Endothelial cell of umbilical vein (primary cell): ENCODE measurements at regions not wholly inside any gene's neighbourhood (a gene's known extent, or its start where the extent isn't known, plus 50 kb on each side); places are given as distances from the start of the nearest gene placed in this dataset.

Experiments used
- BruUV-seq: library from RNA; stranded (reverse); fragments of 400-500 nt; replicated peaks from 2 replicates; lab custom pipeline; 2021; lab: Mats Ljungman, UMichigan
- CTCF ChIA-PET: fragments of 300-600, 350-600 bp; sonication (Branson Sonifier 250); formaldehyde crosslinking; loops from one replicate; lab custom pipeline; 2021; ENCODE audit warnings: antibody characterized with exemption, inconsistent platforms; lab: Charles Lee
- POLR2A ChIA-PET: fragments of 300-600, 350-600 bp; sonication (Branson Sonifier 250); formaldehyde crosslinking; loops from one replicate; lab custom pipeline; 2021; ENCODE audit warnings: antibody characterized with exemption, inconsistent platforms; lab: Charles Lee
- DNase-seq: peaks from one replicate; pipeline ENCODE4 v3.0.0-alpha.2; 2011; ENCODE audit warnings: low read depth, low spot score
- FAIRE-seq: peaks from 2 replicates; lab custom pipeline; 2011; peaks lifted over from hg19 to GRCh38; lab: Jason Lieb, UNC
- H2AFZ ChIP-seq: 2 replicates; pipeline ENCODE4 v1.6.0; 2012; ENCODE audit warnings: low read depth, low read length, control low read depth, inconsistent platforms
- H3K27ac ChIP-seq: 2 replicates; pipeline ENCODE4 v1.5.1; 2011; ENCODE audit warnings: low read depth, mild to moderate bottlenecking, control low read depth, low read length, moderate library complexity; ENCODE audit not compliant: insufficient read depth
- H3K27me3 ChIP-seq, 2 experiments: 2 replicates each; pipeline versions ENCODE4 v1.6.0 to v1.6.1; 2011; ENCODE audit warnings: low read length in 2 of 2, mixed read lengths in 1 of 2; ENCODE audit not compliant: control insufficient read depth in 2 of 2, insufficient read depth in 2 of 2
- H3K36me3 ChIP-seq, 2 experiments: 2 replicates in 1 of 2; 3 replicates in 1 of 2; pipeline ENCODE4 v1.5.1; 2011; ENCODE audit warnings: low read length in 2 of 2, mild to moderate bottlenecking in 1 of 2, moderate library complexity in 1 of 2; ENCODE audit not compliant: control insufficient read depth in 2 of 2, insufficient read depth in 2 of 2; ENCODE audit errors: extremely low read depth in 1 of 2
- H3K4me1 ChIP-seq: 3 replicates; pipeline ENCODE4 v1.5.1; 2011; ENCODE audit warnings: mild to moderate bottlenecking, low read length; ENCODE audit not compliant: control insufficient read depth, insufficient read depth; ENCODE audit errors: extremely low read depth
- H3K4me2 ChIP-seq: 2 replicates; pipeline ENCODE4 v1.6.1; 2011; ENCODE audit warnings: low read length, control low read depth, mixed read lengths; ENCODE audit not compliant: insufficient read depth
- H3K4me3 ChIP-seq, 3 experiments: fragments of 200-600 bp in 1 of 3; sonication (generic), shearing (Covaris generic) in 1 of 3; replicated peaks in 1 of 3; 2 replicates each; pipeline ENCODE4 v1.5.1; 2011 to 2016; ENCODE audit warnings: control low read depth in 3 of 3, low read length in 3 of 3, mild to moderate bottlenecking in 2 of 3, inconsistent platforms in 1 of 3, low read depth in 1 of 3, moderate library complexity in 1 of 3; ENCODE audit not compliant: insufficient read depth in 1 of 3
- H3K79me2 ChIP-seq: 2 replicates; pipeline ENCODE4 v1.6.0; 2012; ENCODE audit warnings: low read length, inconsistent platforms; ENCODE audit not compliant: control insufficient read depth, insufficient read depth
- H3K9ac ChIP-seq: replicated peaks from 2 replicates; pipeline ENCODE3; 2011; ENCODE audit warnings: low read length, control low read depth; ENCODE audit not compliant: insufficient read depth; ENCODE audit errors: extremely low read depth
- H3K9me1 ChIP-seq: replicated peaks from 3 replicates; pipeline ENCODE4 v1.6.0; 2011; ENCODE audit warnings: mild to moderate bottlenecking, low read length; ENCODE audit not compliant: control insufficient read depth, insufficient read depth; ENCODE audit errors: extremely low read depth
- H3K9me3 ChIP-seq: replicated peaks from 2 replicates; pipeline ENCODE4 v1.5.1; 2012; ENCODE audit warnings: low read length, inconsistent platforms; ENCODE audit not compliant: control insufficient read depth, insufficient read depth
- H4K20me1 ChIP-seq: replicated peaks from 2 replicates; pipeline ENCODE3; 2011; ENCODE audit warnings: mild to moderate bottlenecking, low read length; ENCODE audit not compliant: control insufficient read depth, insufficient read depth; ENCODE audit errors: extremely low read depth
- CTCF ChIP-seq, 2 donors: IDR thresholded peaks; 1 replicate in 1 of 2; 2 replicates in 1 of 2; pipeline ENCODE4 v1.5.1; 2011; ENCODE audit warnings: low read length in 2 of 2, mild to moderate bottlenecking in 2 of 2, moderate library complexity in 2 of 2, control low read depth in 1 of 2, inconsistent platforms in 1 of 2, low read depth in 1 of 2; ENCODE audit not compliant: insufficient read depth in 1 of 2; ENCODE audit errors: extremely low read depth in 1 of 2
- EZH2 ChIP-seq: IDR thresholded peaks from 2 replicates; pipeline ENCODE4 v1.6.1; 2012; ENCODE audit warnings: borderline replicate concordance, low read depth, mild to moderate bottlenecking, moderate library complexity, low read length, inconsistent platforms; ENCODE audit not compliant: severe bottlenecking
- FOS ChIP-seq: IDR thresholded peaks from 2 replicates; pipeline ENCODE4 v1.6.1; 2011; ENCODE audit warnings: mild to moderate bottlenecking, low read length, moderate library complexity, borderline replicate concordance; ENCODE audit not compliant: insufficient read depth
- GATA2 ChIP-seq: IDR thresholded peaks from 2 replicates; pipeline ENCODE4 v1.7.0; 2011; ENCODE audit warnings: low read depth, mild to moderate bottlenecking, moderate library complexity, mixed read lengths, low read length; ENCODE audit not compliant: insufficient read length, insufficient read depth
- JUN ChIP-seq: IDR thresholded peaks from 2 replicates; pipeline ENCODE4 v1.6.1; 2011; ENCODE audit warnings: borderline replicate concordance, low read depth; ENCODE audit not compliant: insufficient read length, insufficient read depth
- MAX ChIP-seq: IDR thresholded peaks from 2 replicates; pipeline ENCODE4 v1.6.1; 2011; ENCODE audit not compliant: insufficient read depth, insufficient read length
- MYC ChIP-seq: IDR thresholded peaks from one replicate; pipeline ENCODE4 v1.6.1; 2011; ENCODE audit warnings: mild to moderate bottlenecking, low read depth, low read length
- POLR2A ChIP-seq: IDR thresholded peaks from 2 replicates; pipeline ENCODE4 v1.6.1; 2012; ENCODE audit warnings: low read depth, mild to moderate bottlenecking, control low read depth, low read length
- POLR2AphosphoS5 ChIP-seq: IDR thresholded peaks from 2 replicates; pipeline ENCODE4 v1.6.1; 2012; ENCODE audit warnings: low read depth, mild to moderate bottlenecking, control low read depth, low read length, moderate library complexity; ENCODE audit not compliant: insufficient read depth
- dilution Hi-C: fragments of 300-500 bp; cut with MboI; formaldehyde crosslinking; loops from one replicate; pipeline ENCODE4 v1.15.0; 2019; ENCODE audit warnings: low sequenced_read_pairs; ENCODE audit not compliant: extremely low pct_ligation_motif_present
- intact Hi-C: fragments of 100-400 bp; cut with micrococcal nuclease; formaldehyde crosslinking; loops from one replicate; pipeline ENCODE4 v1.10.0; 2022

- no TSS peak for BruUV-seq
- CTCF ChIA-PET, result interaction anchor here (0.6 kb wide), 1 partner anchor 215 kb away, joined by 3 read pairs; no protein-coding TSS in a partner anchor
- Histone ChIP-seq H3K27ac (no peak overlapping the region), H3K9me3 (no peaks in the 10 kb centered on the region), H3K79me2 (no peaks in the 10 kb centered on the region), H3K9ac (no peak overlapping the region), H4K20me1 (no peaks in the 10 kb centered on the region), H2AFZ (no peak overlapping the region), H3K4me3 (no peak overlapping the region), H3K4me1 (peaks cover 2% of the 10 kb centered on the region), H3K27me3 (peaks cover 5 to 11% of the 10 kb centered on the region in 2 experiments), H3K9me1 (no peaks in the 10 kb centered on the region), H3K4me2 (no peak overlapping the region), H3K36me3 (no peaks in the 10 kb centered on the region)
- intact Hi-C loops (no loop called here), dilution Hi-C loops (no loop called here)
- POLR2A ChIA-PET, result no interaction called here
- DNase-seq (no peak), FAIRE-seq (no peak)
- no peak for TF ChIP-seq MAX
- no peak for TF ChIP-seq POLR2A
Observed at GRCh38 chr10:28878236-28878970, 201.1 kb downstream of the BAMBI start.

GRCh38 chr10:28879246-28879645 is 201.9 kb downstream of the BAMBI start:
- peaks cover 2% of the 10 kb centered on the region for H3K4me1 ChIP-seq
- no peaks in the 10 kb centered on the region for H3K9me3 ChIP-seq
- no peaks in the 10 kb centered on the region for H3K79me2 ChIP-seq
- no TSS peak for BruUV-seq
- no peak overlapping the region for H3K4me2 ChIP-seq
- POLR2A ChIA-PET, result no interaction called here
- no peak overlapping the region for H2AFZ ChIP-seq
- DNase-seq, result no peak
- intact Hi-C loops (no loop called here), dilution Hi-C loops (no loop called here)
- no peak overlapping the region for H3K9ac ChIP-seq
- no peak overlapping the region for H3K27ac ChIP-seq
- TF ChIP-seq JUN (no peak), GATA2 (no peak), FOS (no peak), POLR2A (no peak), MYC (no peak), CTCF (IDR thresholded peaks at IDR 0.05; ENCODE audit: extremely low read depth in 1 of 2, insufficient read depth in 1 of 2, low read depth in 1 of 2, low read length in 2 of 2) (no peak), EZH2 (no peak), POLR2AphosphoS5 (no peak), MAX (no peak)
- CTCF ChIA-PET, result interaction anchor here (0.6 kb wide), 1 partner anchor 215 kb away, joined by 3 read pairs; no protein-coding TSS in a partner anchor
- H3K9me1 ChIP-seq, result no peaks in the 10 kb centered on the region
- H4K20me1 ChIP-seq, result no peaks in the 10 kb centered on the region
- no peak overlapping the region for H3K4me3 ChIP-seq
- no peaks in the 10 kb centered on the region for H3K36me3 ChIP-seq
- peaks cover 5 to 9% of the 10 kb centered on the region in 2 experiments for H3K27me3 ChIP-seq
- no peak for FAIRE-seq
